MCF 10A (cell line): ENCODE measurements at regions not wholly inside any gene's neighbourhood (a gene's known extent, or its start where the extent isn't known, plus 50 kb on each side); places are given as distances from the start of the nearest gene placed in this dataset.

ENCODE experiments used
- BruUV-seq: library from RNA; stranded (reverse); fragments of 400-500 nt; replicated peaks from 2 replicates; lab custom pipeline; 2021; lab: Mats Ljungman, UMichigan
- CTCF ChIA-PET: fragments of 300-600 bp; sonication (Branson Sonifier 250); formaldehyde crosslinking; extraction: SDS; loops from one replicate; lab custom pipeline; 2021; ENCODE audit warnings: antibody characterized with exemption, inconsistent platforms; lab: Yijun Ruan, JAX
- POLR2A ChIA-PET: fragments of 300-600, 350-650 bp; sonication (Branson Sonifier 250); formaldehyde crosslinking; extraction: SDS; loops from one replicate; lab custom pipeline; 2020; ENCODE audit warnings: antibody characterized with exemption, inconsistent platforms; lab: Yijun Ruan, JAX
- DNase-seq: peaks from one replicate; pipeline ENCODE4 v3.0.0-alpha.2; 2018; ENCODE audit not compliant: unreplicated experiment
- H3K27ac Mint-ChIP-seq: one replicate; pipeline ENCODE4 v1.8.0; 2022; ENCODE audit warnings: mild to moderate bottlenecking, low read depth, mixed read lengths; ENCODE audit not compliant: unreplicated experiment
- H3K27me3 Mint-ChIP-seq: one replicate; pipeline ENCODE4 v1.8.0; 2022; ENCODE audit warnings: mixed read lengths; ENCODE audit not compliant: insufficient read depth, unreplicated experiment
- H3K36me3 Mint-ChIP-seq: one replicate; pipeline ENCODE4 v1.8.0; 2022; ENCODE audit warnings: mild to moderate bottlenecking, moderate library complexity, mixed read lengths; ENCODE audit not compliant: insufficient read depth, unreplicated experiment
- H3K4me1 Mint-ChIP-seq: one replicate; pipeline ENCODE4 v1.8.0; 2022; ENCODE audit warnings: mixed read lengths; ENCODE audit not compliant: insufficient read depth, unreplicated experiment
- H3K4me3 Mint-ChIP-seq: one replicate; pipeline ENCODE4 v1.8.0; 2022; ENCODE audit warnings: mild to moderate bottlenecking, moderate library complexity, mixed read lengths; ENCODE audit not compliant: unreplicated experiment
- H3K9me3 Mint-ChIP-seq: one replicate; pipeline ENCODE4 v1.8.0; 2022; ENCODE audit warnings: mixed read lengths; ENCODE audit not compliant: unreplicated experiment
- intact Hi-C: fragments of 100-400 bp; cut with micrococcal nuclease; formaldehyde crosslinking; loops from 2 replicates; pipeline ENCODE4 v1.14.1; 2022
- TF ChIP-seq, protein P1 (sequence below): fragments of 200-600 bp; IDR thresholded peaks from one replicate; pipeline ENCODE4 v1.8.0; 2022; ENCODE audit warnings: antibody characterized with exemption, mild to moderate bottlenecking; ENCODE audit not compliant: unreplicated experiment

DNA sequence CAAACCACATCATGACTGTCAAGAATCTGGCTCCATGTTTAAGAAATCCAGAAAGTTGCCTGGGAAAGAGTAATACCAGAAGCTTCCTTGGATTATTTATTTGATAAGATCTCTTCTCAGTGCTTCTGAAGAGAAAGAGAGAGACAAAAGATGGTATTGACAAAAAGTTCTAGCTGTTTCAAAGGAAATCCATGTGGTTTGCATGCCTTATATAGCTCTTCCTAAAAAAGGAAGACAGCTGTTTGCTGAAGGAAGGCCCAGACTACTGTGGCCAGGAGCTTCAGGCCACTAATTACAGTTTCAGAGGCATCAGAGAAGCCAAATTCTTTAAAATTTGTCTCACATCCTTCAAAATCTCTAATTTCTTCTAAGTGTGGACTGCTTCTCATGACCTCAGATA lies 565.2 kb upstream of the SLIT2 start:
- POLR2A ChIA-PET, result no interaction called here
- DNase-seq, result no peak
- CTCF ChIA-PET, result interaction anchor here (0.6 kb wide), 1 partner anchor 90 kb away, joined by 3 read pairs; no protein-coding TSS in a partner anchor
- H3K27ac Mint-ChIP-seq, result no peak overlapping the region
- BruUV-seq, result no TSS peak
- no peaks in the 10 kb centered on the region for H3K9me3 Mint-ChIP-seq
- H3K27me3 Mint-ChIP-seq, result no peaks in the 10 kb centered on the region
- TF ChIP-seq, protein P1, sequence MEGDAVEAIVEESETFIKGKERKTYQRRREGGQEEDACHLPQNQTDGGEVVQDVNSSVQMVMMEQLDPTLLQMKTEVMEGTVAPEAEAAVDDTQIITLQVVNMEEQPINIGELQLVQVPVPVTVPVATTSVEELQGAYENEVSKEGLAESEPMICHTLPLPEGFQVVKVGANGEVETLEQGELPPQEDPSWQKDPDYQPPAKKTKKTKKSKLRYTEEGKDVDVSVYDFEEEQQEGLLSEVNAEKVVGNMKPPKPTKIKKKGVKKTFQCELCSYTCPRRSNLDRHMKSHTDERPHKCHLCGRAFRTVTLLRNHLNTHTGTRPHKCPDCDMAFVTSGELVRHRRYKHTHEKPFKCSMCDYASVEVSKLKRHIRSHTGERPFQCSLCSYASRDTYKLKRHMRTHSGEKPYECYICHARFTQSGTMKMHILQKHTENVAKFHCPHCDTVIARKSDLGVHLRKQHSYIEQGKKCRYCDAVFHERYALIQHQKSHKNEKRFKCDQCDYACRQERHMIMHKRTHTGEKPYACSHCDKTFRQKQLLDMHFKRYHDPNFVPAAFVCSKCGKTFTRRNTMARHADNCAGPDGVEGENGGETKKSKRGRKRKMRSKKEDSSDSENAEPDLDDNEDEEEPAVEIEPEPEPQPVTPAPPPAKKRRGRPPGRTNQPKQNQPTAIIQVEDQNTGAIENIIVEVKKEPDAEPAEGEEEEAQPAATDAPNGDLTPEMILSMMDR, result no peak
- intact Hi-C loops, result no loop called here
- no peak overlapping the region for H3K4me3 Mint-ChIP-seq
- H3K36me3 Mint-ChIP-seq, result peaks cover 6% of the 10 kb centered on the region
- H3K4me1 Mint-ChIP-seq, result peaks cover 14% of the 10 kb centered on the region

DNA sequence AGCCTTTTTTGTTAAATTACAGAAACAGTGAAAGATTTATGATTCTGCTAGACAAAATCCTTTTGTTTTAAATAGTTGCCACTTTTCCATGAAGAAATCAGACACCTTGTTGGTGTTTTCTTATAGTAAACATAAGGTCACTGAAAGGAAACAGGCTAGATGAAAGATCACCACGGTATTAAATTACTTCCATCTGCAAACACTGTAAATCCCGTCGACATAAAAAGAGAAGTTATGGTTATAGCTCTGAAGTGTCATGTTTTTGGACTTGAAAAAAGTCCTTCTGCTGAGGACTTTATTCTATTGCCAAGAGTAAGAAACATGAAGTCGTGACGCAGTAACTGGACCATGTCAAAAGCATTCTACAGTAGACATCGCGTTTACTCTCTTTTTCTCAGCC lies 567.6 kb upstream of the SLIT2 start:
- intact Hi-C loops, result no loop called here
- ChIA-PET POLR2A (no interaction called here), CTCF (no interaction called here)
- H3K4me1 Mint-ChIP-seq, result peaks cover 2% of the 10 kb centered on the region
- no peak overlapping the region for H3K27ac Mint-ChIP-seq
- DNase-seq, result no peak
- peaks cover 6% of the 10 kb centered on the region for H3K36me3 Mint-ChIP-seq
- H3K9me3 Mint-ChIP-seq, result no peaks in the 10 kb centered on the region
- H3K4me3 Mint-ChIP-seq, result no peak overlapping the region
- no peaks in the 10 kb centered on the region for H3K27me3 Mint-ChIP-seq
- BruUV-seq, result no TSS peak
- TF ChIP-seq, protein P1, result no peak

DNA sequence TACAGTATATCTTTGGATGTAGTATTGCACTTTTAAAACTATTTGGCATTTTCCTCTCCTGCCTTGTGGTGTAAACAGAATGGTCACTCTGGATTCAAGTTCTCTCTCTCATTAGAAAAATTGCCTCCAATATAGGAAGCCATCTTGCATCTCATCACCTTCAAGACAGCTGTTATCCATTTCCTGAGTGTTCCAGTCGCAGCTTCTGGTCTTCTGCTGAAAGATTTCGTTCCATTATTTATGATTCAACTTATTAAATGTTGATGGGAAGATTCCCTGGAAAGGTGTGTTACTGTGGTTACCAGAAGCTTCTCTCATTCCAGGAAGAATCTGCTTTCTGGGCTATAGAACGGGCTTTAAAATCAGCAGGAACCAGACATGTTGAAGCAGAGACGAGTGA lies 568.3 kb upstream of the SLIT2 start:
- ChIA-PET CTCF (no interaction called here), POLR2A (no interaction called here)
- Mint-ChIP-seq H3K4me1 (no peaks in the 10 kb centered on the region), H3K9me3 (no peaks in the 10 kb centered on the region), H3K27me3 (no peaks in the 10 kb centered on the region), H3K4me3 (no peak overlapping the region), H3K27ac (no peak overlapping the region), H3K36me3 (peaks cover 6% of the 10 kb centered on the region)
- TF ChIP-seq, protein P1, result no peak
- no TSS peak for BruUV-seq
- intact Hi-C loops, result no loop called here
- DNase-seq, result no peak

DNA sequence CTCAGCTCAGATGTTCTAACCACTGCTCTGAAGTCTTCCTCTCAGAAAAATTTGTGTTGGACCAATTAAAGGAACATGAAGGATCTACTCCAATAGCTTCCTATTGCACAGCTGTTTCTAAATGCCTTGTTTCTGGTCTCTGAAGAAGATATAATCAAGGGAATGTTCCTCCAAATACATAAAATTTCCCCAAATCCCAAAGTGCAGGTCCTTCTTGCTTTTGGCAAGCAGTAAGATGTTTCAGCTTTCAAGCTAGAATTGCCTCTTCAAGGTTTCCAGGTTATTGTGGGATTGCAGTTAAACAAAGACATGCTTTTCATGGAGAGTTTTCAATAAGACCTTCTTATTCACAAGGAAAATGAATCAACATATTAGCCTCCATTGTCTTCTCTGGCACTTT lies 574.5 kb upstream of the SLIT2 start:
- no peaks in the 10 kb centered on the region for H3K36me3 Mint-ChIP-seq
- POLR2A ChIA-PET, result interaction anchor here (0.6 kb wide), 1 partner anchor 47 kb away, joined by 3 read pairs; no protein-coding TSS in a partner anchor
- TF ChIP-seq, protein P1, result no peak
- H3K27ac Mint-ChIP-seq, result no peak overlapping the region
- CTCF ChIA-PET, result interaction anchor here (0.7 kb wide), 1 partner anchor 376 kb away, joined by 4 read pairs; no protein-coding TSS in a partner anchor
- H3K27me3 Mint-ChIP-seq, result no peaks in the 10 kb centered on the region
- no peaks in the 10 kb centered on the region for H3K4me1 Mint-ChIP-seq
- no peak overlapping the region for H3K4me3 Mint-ChIP-seq
- intact Hi-C loops, result no loop called here
- no peaks in the 10 kb centered on the region for H3K9me3 Mint-ChIP-seq
- DNase-seq, result no peak
- BruUV-seq, result no TSS peak
